ENCODE measurements at regions not wholly inside any gene's neighbourhood (a gene's known extent, or its start where the extent isn't known, plus 50 kb on each side); places are given as distances from the start of the nearest gene placed in this dataset.
A peak's percentile ranks its signal among the peaks of the same experiment; 100 is the strongest.

DNA sequence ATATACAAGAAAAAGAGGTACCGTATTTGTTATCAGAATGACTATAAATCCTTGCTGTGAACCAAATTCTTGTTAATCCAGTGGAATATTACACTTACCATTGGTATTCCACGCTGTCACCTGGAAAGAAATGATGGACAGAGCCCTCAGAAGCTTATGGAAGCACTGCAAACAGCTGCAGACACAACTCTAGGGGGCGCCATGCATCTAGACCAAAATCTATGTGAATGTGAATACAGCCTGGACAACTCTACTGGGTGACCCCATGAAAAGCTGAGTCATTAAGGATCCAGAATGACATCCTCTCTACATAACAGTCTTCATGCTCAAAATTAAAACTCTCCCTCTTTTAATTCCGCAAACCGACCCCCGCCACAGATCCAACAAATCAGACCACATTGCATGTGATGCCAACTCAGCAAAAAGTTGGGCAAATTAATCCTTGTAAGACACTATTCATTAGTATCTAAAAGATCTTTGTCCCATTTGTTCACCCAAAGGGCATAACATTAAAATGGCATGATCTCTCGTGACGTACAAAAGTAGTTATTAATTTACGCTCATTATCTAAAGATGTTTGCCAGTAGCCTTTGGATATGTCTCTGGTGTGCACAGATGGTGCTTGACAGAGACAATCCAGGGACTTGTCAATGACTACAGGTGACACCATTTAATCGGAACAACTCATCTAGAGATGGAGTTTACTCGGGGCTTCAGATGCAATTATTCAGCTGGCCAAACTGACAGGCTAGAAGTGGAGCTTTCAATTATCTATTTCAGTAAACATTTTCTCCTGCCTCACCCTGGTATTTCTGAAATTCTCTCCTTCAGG is 552.7 kb upstream of the PSMD7 start:
- no peak for DNase-seq (ENCODE audit: low spot score)

GRCh38 chr16:73739049-73739769 is 557.4 kb upstream of the PSMD7 start:
- no peak for DNase-seq (ENCODE audit: low spot score)

- no peak for DNase-seq (ENCODE audit: low spot score)
These were observed 558.3 kb upstream of the PSMD7 start for GRCh38 chr16:73738266-73738665.

- DNase-seq (ENCODE audit: low spot score) = no peak
These were observed 559.0 kb upstream of the PSMD7 start for GRCh38 chr16:73737637-73738036.

DNA sequence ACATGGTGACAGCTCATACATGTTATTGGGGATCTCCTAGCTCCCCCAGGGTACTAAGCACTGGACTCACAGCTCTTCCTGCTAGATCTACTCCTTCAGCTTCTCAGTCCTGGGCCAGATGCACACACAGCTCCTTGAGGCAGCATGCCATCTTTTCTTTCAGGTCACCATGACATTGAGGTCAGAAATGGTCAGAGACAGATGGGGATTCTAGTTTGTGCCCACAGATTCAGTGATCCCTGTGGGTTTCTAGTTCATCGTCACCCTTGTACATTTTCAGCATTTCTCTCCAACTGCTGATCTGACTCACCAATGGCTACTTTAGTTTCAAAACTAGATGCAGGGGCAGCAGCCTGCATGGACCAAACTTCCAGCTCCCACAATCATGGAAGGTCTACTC is 560.7 kb upstream of the PSMD7 start:
- DNase-seq (ENCODE audit: low spot score) = no peak

GRCh38 chr16:73735018-73735417 is 561.6 kb upstream of the PSMD7 start:
- DNase-seq (ENCODE audit: low spot score) = no peak

DNA sequence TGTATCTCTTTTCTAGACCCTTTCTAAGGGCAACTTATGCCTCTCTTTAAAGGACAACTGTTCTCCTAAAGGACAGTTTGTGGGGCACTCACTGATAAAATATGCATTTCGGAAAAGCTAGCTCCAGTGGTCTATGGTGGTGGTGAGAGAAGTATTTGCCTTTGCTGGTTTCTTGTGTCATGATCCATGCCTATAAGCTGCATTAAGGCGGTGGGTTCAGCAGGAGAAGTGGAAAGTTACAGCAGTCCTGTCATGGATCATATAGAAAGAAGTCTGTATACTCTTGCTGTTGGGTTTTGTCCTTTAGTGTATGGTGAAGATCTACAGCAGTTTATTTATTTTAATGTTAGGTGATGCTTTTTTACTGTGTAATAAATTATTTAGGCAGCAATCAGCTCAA is 563.9 kb upstream of the PSMD7 start:
- DNase-seq (ENCODE audit: low spot score) = no peak

- DNase-seq (ENCODE audit: low spot score) = no peak
These were observed 564.5 kb upstream of the PSMD7 start for GRCh38 chr16:73732143-73732542.

DNA sequence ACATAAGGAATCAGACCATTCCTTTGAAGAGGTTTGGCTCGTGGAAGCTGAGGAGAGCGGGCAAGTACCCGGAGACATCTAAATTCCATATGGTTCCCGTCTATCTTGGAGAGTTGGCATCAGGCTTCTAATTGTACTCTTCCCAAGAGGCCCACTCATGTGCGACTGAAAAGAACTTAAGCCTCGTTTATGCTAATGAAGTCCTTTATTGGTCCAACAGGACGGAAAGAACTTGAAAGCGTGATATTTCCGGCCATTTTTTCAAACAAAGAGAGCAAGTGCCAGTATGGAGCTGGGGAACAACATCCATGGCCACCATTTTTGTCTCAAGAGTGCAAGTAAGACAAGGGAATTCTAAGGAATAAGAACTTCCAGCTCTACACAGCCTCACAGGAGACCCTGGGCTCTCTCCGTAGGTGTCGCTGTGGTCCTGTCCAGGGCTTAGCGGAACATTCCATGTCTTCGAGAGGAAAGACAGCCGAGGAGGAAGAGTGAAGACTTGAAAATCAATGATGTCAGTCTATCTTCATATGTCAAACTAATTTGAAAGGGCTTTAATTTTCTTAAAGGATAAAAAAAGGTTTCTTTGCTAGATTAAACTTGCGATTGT is 566.0 kb upstream of the PSMD7 start:
- no peak for DNase-seq (ENCODE audit: low spot score)

DNA sequence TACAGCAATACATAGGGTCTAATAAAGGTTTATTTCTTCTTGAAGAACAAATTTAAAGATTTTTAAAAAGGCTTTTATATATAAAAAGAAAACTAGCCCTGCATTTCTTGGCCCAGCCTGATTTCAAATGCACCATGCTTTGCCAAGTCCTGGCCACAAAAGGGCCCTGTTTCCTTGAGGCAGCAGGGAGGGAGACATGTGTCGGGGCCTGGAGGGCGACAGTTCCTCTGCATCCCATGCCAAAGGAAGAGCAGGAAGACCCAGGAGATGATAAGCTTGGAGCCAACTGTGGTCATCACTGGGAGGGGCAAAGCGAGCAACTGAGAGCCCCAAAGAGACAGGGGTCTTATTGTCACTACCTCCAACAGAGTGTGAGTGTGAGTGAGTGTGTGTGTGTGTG is 571.5 kb upstream of the PSMD7 start:
- peak; percentile 65 for DNase-seq (ENCODE audit: low spot score)

GRCh38 chr16:73724503-73724902 is 572.1 kb upstream of the PSMD7 start:
- DNase-seq (ENCODE audit: low spot score) = peak; percentile 12

DNA sequence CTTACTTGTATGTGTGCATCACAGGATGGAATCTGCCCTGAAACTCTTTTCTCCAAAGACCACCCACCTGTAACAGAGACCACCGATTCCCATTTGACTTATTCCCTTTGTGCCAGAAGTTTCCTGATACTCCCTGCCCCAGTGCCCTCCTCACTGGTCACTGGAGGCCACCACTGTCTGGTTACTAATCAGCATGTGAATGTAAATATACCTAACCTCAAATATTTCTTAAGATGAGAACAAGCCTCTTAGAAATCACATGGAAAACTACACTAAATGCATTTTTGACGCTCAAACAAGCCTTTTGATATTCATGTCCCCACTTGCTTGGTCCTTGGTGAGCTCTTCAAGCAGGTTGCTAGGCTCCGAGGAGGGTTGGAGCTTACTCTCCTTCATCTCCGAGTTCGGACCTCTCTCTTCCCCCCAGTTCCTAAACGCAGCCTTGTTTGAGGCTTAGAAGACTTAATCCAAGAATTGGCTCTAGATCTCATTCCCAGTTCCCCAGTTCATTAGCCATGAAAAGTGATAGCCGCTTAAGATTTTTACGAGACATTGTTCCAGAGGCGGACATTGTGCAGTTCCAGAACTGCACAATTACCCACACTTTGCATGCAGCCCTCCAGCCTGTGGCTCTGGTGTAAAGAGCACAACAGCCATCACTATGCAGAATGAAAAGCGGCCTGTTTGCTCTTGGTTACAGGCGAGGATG is 579.2 kb upstream of the PSMD7 start:
- DNase-seq (ENCODE audit: low spot score) = peak; percentile 54

DNA sequence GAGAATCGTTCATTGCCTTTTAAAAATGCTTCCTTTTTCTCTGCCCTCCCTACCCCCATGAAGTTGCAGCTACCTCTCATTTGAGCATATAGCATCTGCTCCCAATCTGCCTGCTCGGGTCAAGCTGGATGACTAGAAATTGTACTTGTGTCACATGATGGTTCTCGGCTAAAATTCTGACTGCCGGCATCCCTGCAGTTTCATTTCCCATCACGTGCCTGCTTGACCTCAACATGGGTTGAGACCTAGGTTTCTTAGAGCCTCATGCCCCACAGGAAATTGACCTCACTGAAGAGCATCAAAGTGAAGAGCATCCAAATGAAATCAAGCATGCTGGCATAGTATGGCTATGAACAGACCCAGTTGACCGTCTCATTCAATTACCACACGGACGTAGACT is 581.6 kb upstream of the PSMD7 start:
- DNase-seq (ENCODE audit: low spot score) = no peak

- peak; percentile 62 for DNase-seq (ENCODE audit: low spot score)
These were observed 582.7 kb upstream of the PSMD7 start for GRCh38 chr16:73713778-73714495.

DNA sequence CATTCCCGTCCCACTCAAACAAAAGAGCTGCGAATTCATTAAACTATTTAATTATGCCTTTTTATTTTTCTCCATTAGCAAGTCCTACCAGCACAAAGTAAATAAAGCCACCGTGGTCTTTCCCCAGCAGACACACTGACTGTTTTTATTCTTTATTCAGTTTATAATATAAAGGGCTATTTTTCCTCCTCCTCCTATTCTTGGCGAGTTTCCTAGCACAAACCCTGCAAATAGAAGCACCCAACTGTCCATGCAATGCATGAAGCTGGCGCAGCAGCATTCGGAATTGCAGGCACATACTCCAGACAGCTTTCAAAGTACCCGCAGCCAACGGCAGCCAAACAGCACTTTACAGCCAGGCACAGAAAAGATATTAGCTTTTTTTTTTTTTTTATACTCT is 583.4 kb upstream of the PSMD7 start:
- peak; percentile 96 for DNase-seq (ENCODE audit: low spot score)

GRCh38 chr16:73711406-73712080 is 585.1 kb upstream of the PSMD7 start:
- no peak for DNase-seq (ENCODE audit: low spot score)

GRCh38 chr16:73710526-73710925 is 586.1 kb upstream of the PSMD7 start:
- no peak for DNase-seq (ENCODE audit: low spot score)

DNA sequence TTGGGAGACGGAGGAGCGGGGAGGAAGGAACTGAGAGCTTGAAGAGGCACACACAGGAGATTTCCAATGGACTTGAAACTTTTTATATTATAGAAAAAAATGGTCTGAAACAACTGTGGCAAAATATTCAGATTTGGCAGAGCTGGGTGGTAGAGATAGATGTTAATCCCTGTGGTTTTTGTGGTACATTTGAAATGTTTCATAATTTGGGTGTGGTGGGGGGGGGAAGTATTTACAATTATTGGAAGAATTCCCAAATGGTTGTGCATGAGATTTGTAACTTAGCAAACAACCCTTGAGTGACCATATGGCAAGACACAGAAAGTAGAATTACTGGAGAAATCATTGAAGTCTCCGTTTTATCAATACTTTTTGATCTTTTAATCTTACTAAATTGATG is 588.8 kb upstream of the PSMD7 start:
- no peak for DNase-seq (ENCODE audit: low spot score)

DNA sequence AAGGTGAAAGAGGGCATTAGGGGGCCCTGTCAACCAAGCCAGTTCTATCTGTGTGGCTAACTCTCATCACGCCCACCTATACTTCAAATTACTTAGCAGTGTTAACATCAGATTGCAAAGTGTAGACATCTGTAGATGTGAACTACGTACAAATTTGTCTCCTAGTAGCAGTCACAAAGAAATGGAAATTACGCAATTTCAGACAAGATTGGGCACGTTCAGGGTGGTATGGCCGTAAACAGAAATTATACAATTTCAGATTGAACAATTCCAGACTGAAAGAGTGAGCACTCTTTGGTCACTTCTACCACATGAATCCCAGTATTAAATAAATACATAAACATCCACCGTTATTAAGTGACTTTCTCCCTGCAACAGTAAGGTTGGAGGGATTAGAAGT is 592.7 kb upstream of the PSMD7 start:
- no peak for DNase-seq (ENCODE audit: low spot score)

GRCh38 chr16:73697336-73697735 is 599.3 kb upstream of the PSMD7 start:
- no peak for DNase-seq (ENCODE audit: low spot score)

- no peak for DNase-seq (ENCODE audit: low spot score)
These were observed 603.8 kb upstream of the PSMD7 start for GRCh38 chr16:73692861-73693260.
